ENCODE measurements at regions not wholly inside any gene's neighbourhood (a gene's known extent, or its start where the extent isn't known, plus 50 kb on each side); places are given as distances from the start of the nearest gene placed in this dataset.

- TF ChIP-seq POLR2A (IDR thresholded peaks at IDR 0.05) (no peak), POLR2AphosphoS5 (IDR thresholded peaks at IDR 0.05) (no peak)
- TF ChIP-seq, protein P1, sequence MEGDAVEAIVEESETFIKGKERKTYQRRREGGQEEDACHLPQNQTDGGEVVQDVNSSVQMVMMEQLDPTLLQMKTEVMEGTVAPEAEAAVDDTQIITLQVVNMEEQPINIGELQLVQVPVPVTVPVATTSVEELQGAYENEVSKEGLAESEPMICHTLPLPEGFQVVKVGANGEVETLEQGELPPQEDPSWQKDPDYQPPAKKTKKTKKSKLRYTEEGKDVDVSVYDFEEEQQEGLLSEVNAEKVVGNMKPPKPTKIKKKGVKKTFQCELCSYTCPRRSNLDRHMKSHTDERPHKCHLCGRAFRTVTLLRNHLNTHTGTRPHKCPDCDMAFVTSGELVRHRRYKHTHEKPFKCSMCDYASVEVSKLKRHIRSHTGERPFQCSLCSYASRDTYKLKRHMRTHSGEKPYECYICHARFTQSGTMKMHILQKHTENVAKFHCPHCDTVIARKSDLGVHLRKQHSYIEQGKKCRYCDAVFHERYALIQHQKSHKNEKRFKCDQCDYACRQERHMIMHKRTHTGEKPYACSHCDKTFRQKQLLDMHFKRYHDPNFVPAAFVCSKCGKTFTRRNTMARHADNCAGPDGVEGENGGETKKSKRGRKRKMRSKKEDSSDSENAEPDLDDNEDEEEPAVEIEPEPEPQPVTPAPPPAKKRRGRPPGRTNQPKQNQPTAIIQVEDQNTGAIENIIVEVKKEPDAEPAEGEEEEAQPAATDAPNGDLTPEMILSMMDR (IDR thresholded peaks at IDR 0.05): no peak
Observed at GRCh38 chr7:41420421-41420820, 282.5 kb downstream of the INHBA start.
